GM18951 (cell line): ENCODE measurements at regions not wholly inside any gene's neighbourhood (a gene's known extent, or its start where the extent isn't known, plus 50 kb on each side); places are given as distances from the start of the nearest gene placed in this dataset.
"Not testable (repeated sequence)": the region's sequence is repeated elsewhere in the genome, so short reads cannot be mapped to it uniquely, and the experiment has no call there.

Source experiments
- POLR2A ChIP-seq: IDR thresholded peaks from 4 replicates; pipeline ENCODE4 v1.6.1; 2011; ENCODE audit warnings: mild to moderate bottlenecking; ENCODE audit not compliant: insufficient read length, insufficient read depth; ENCODE audit errors: extremely low read depth
- in situ Hi-C: fragments of 300-500 bp; cut with MboI; formaldehyde crosslinking; loops from one replicate; pipeline ENCODE4 v1.12.0; 2022; ENCODE audit warnings: low sequenced_read_pairs, mixed read lengths, inconsistent platforms; ENCODE audit not compliant: unreplicated experiment

DNA sequence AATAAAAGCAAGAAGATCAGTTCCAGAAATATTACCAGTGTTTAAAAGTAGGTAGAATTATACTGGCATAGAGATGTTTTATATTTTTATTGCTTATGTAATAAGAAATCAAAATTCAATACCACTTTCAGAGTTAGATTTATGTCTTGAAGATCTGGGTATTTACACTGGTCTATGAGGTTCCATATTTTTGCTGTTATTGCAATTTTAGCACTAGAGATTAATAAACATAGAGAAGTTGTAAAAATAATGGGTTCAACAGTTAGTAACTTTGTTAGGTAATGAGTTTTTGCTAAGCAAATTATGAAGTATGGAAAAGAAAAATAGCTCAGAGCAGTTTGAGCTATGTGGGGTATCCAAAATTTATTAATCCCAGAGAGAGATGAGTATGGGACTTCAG is 188.1 kb downstream of the SYT10 start:
- no peak for TF ChIP-seq POLR2A
- in situ Hi-C loops, result no loop called here

DNA sequence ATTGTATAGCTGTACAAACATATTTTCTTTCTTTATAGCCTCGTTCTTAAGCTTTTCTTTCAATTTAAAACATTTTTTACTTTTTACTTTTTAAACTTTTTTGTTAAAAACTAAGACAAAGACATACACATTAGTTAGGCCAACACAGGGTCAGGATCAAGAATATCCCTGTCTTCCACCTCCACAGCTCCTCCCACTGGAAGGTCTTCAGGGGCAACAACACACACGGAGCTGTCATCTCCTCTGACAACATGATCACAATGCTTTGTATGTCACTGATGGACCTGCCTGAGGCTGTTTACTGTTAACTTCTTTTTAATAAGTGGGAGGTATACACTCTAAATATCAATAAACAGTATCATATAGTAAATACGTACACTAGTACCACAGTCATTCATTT is 191.3 kb downstream of the SYT10 start:
- TF ChIP-seq POLR2A, result no peak
- in situ Hi-C loops, result no loop called here

DNA sequence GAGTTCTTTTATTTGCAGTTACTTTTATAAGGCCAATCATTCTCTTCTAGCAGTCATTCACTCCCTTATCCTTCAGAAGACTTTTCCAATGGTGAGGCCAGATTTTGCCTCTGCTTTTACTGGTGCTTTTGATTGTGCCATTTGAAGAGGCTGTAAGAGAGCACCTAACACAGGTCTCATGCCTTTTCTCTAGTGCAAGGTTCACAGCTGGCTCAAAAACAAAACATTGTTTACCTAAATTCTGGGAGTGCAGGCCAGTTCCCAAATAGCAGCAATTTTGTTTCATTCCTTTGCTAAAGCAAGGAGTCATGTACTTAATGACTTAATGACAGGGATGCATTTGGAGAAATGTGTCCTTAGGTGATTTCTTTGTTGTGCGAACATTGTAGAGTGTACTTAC is 192.0 kb downstream of the SYT10 start:
- in situ Hi-C loops, result no loop called here
- no peak for TF ChIP-seq POLR2A

DNA sequence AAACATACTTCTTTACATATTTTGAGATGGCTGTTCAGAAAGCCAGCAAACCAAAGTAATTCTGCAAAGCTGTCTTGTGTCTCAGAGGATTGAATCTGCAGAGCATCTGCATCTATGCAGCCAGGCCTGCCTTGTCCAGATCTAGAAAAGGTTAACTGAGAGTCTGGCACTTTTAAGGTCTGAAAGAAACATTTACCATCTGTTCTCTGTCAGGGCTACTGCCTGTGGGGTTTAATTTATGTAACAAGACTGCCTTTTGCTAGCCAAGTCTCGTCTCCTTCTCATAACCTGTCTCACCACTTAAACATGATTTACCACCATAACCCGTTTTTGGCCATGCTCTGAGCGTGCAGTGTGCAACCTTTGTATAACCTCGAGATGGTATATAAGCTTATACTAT is 194.2 kb downstream of the SYT10 start:
- TF ChIP-seq POLR2A, result no peak
- in situ Hi-C loops, result no loop called here

DNA sequence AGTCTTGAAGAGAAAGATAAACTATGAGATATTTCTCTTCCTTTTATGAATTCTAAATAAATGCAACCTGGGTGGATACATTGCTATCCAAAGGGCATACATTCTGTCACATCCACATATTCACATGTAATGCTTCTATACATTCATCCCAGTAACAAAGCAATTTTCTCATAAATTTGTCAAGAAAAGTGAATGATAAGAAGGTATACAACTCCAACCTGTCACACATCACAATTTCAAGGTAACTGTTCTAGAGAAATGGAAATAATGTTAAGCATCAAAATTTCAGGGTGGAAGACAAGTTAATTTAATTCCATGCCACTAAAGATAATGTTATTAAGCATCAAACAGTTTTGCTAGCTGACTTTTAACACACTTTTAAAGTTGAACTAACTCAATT is 212.9 kb downstream of the SYT10 start:
- TF ChIP-seq POLR2A, result no peak
- in situ Hi-C loops, result no loop called here

DNA sequence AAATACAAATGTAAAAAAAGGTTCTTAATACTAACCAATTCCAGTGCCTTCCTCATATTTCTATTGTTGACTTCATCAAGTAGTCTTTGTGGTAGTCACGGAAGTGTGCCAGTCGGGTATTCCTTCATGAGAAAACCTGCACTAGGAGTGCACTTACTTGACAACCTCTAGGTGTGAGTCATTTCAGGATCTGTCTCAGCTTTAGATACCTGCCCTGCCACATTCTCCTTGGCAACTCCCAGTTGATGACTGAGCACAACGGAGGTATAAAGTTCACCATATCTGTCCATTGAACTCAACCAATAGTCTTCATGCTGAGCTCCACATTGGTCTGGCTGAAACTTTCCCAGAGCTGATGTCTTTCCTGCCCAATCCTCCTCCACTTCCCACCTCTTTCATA is 215.7 kb downstream of the SYT10 start:
- TF ChIP-seq POLR2A, result no peak
- in situ Hi-C loops, result no loop called here

DNA sequence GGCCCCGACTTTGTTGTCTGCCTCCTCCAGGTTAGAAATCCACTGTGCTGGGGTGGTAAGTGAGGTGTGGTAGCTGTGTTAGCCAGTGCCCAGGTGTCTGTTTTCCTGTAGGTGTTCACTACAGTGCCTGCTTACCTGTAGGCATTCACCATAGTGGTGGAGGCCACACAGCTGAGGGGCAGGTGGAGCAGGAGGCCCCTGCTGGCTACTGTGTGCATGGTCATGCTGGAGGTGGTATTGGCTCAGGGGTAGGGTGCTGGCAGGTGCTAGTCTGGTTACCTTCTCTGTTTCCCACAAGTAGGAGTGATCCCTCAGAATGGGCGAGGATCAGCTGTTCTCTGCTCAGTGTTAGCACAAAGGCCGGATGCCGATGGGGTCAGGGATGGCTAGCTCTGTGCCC is 217.3 kb downstream of the SYT10 start:
- no peak for TF ChIP-seq POLR2A
- in situ Hi-C loops, result no loop called here

DNA sequence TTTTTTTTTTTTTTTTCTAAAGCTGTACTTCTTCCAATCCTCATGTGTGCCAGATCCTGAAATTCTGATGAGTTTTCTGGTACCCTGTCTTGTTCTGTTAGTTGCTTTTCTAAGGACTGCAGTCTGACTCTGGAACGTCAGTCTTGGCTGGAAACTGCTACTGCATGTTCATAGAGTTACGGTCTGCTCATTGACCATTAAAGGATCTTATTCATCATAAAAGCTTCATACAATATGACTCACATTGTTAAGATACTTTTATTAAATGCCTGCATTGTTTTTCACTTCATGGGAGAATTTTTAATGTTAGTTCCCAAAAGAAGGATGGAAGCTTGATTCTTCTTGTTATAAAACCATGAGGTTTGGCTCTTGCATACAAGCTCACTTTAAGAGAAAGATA is 233.6 kb downstream of the SYT10 start:
- in situ Hi-C loops, result no loop called here
- TF ChIP-seq POLR2A, result no peak

DNA sequence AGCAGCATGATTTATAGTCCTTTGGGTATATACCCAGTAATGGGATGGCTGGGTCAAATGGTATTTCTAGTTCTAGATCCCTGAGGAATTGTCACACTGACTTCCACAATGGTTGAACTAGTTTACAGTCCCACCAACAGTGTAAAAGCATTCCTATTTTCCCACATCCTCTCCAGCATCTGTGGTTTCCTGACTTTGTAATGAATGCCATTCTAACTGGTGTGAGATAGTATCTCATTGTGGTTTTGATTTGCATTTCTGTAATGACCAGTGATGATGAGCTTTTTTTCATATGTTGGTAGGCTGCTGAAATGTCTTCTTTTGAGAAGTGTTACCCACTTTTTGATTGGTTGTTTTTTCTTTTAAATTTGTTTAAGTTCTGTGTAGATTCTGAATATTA is 245.2 kb downstream of the SYT10 start:
- in situ Hi-C loops, result not testable (repeated sequence)

DNA sequence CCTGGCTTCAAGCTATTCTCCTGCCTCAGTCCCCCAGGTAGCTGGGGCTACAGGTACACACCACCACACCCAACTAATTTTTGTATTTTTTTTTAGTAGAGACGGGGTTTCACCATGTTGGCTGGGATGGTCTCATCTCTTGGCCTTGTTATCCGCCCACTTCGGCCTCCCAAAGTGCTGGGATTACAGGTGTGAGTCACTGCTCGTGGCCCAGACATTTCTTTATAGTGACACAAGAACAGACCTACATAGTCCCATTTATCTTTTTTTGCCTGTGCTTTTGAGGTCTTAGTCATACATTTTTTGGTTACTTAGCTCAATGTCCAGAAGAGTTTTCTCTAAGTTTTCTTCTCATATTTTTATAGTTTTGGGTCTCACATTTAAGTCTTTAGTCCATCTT is 247.4 kb downstream of the SYT10 start:
- TF ChIP-seq POLR2A, result no peak
- in situ Hi-C loops, result no loop called here

DNA sequence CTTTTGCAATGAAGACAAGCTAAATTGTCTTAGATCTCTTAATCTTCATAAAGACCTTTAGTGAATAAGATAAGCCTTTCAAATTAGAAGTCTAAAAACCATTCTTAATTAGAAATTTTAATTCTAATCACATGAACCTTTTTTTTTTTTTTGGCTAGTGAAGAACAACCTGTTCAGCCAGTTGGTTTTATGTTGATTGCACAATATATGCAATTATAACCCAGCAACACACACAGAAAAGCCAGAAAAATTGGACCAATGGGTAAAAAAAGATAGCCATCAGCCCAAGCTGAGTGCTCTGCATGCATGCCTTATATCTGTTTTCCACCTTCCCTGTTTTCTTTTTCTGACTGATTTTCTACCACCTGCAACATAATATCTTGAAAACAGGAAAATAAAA is 252.2 kb downstream of the SYT10 start:
- in situ Hi-C loops, result no loop called here

DNA sequence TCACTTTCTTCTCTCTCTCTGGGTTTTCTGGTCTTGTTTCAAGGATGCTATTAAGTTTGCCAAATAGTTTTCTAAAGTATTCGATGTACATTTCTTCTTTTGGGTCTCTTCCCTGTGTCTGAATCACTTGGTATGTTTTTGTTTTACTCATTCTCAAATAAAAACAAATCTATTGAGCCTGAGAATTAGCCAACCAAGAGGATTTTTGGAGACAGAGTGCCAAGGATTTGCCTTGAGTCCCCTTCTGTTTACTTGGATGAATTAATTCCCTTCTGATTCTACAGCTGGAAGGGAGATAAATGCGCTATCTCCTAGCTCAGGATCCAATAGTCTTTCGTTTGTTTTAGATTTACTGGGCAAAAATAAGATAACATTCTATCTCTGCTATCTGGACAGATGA is 255.5 kb downstream of the SYT10 start:
- no peak for TF ChIP-seq POLR2A
- in situ Hi-C loops, result no loop called here

More for the DNA sequence above, 252.2 kb downstream of the SYT10 start:
- no peak for TF ChIP-seq POLR2A

DNA sequence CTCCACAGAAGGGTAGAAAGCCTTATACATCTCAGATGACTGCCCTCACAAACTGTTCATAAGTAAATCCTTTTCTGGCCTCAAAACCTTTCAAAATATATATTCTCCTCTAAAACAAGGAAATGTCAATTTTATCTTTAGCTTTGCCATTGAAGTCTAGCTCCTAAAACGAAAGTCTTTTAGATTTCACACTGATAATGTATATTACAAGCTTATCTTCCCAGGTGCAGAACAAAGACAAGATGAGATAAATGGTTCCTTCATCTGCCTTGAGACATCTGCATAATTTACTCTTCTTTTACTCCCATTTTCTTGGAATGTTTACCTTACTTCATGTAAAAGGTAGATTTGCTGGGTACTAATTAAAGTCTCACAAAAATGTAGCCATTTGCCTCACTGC is 257.1 kb downstream of the SYT10 start:
- no peak for TF ChIP-seq POLR2A
- in situ Hi-C loops, result no loop called here

DNA sequence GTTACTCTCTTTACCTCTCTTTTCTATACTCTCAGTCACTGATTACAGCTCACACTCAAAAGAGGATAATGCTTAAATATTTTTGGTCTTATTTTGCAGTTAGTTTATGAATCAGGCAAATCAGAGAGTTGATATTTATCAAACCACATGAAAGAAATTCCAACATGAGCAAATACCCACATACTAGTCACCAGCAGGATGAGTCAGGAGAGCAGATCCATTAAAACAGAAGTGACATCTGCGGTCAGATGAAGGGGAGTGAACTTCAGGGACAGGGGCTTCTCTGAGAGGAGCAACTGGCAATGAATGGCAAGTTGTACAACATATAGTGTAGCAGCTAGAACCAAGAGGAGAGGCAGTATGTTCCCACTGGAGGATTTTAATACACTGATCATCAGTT is 258.7 kb downstream of the SYT10 start:
- in situ Hi-C loops, result no loop called here
- TF ChIP-seq POLR2A, result no peak

DNA sequence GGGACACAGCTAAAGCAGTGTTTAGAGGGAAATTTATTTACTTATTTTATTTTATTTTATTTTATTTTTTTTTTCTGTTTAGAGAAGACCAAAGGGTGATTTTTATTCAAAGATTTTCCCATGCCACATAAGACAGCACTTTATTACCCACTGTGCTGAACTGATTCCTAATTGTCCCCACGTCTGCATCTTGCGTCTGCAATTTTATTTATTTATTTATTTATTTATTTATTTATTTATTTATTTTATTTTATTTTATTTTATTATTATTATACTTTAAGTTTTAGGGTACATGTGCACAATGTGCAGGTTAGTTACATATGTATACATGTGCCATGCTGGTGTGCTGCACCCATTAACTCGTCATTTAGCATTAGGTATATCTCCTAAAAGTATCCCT is 269.7 kb upstream of the PKP2 start:
- in situ Hi-C loops, result not testable (repeated sequence)

DNA sequence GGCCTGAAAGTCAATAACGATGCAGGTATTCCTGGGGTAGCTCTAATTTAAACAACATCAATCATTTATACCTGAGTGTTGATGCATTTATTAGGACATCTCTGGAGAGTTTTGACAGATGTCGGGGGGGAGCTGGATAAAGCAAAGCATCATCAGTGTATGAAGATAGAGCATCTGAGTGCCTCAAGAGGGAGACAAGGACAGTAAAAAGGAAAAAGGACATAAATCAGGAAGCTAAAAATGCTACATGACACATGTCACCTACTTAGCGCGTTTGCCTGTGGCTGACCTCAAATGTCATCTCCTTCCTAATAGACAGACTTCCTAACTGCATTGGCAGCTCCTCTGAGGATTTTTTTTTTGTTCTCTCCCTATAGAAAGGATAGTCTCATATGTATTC is 259.5 kb upstream of the PKP2 start:
- TF ChIP-seq POLR2A, result no peak
- in situ Hi-C loops, result no loop called here

DNA sequence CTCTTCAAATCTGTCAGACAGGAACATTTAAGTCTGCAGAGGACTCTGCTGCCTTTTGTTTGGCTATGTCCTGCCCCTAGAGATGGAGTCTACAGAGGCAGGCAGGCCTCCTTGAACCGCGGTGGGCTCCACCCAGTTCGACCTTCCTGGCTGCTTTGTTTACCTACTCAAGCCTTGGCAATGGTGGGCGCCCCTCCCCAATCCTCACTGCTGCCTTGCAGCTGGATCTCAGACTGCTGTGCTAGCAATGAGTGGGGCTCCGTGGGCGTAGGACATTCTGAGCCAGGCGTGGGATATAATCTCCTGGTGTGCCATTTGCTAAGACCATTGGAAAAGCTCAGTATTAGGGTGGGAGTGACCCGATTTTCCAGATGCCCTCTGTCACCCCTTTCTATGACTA is 250.7 kb upstream of the PKP2 start:
- in situ Hi-C loops, result not testable (repeated sequence)
